Spinal cord (tissue), 9 donors: ENCODE measurements at regions not wholly inside any gene's neighbourhood (a gene's known extent, or its start where the extent isn't known, plus 50 kb on each side); places are given as distances from the start of the nearest gene placed in this dataset.

Source experiments
- DNase-seq, 6 donors: peaks; one replicate each; pipeline versions ENCODE4 v3.0.0 to v3.0.0-alpha.2; 2013 to 2015; ENCODE audit warnings: low spot score in 6 of 6, low read depth in 4 of 6
- H3K27ac ChIP-seq: one replicate; pipeline ENCODE4 v1.5.1; 2013; ENCODE audit warnings: low read depth, low read length, control low read depth
- H3K27me3 ChIP-seq: one replicate; pipeline ENCODE4 v1.6.1; 2013; ENCODE audit warnings: low read length; ENCODE audit not compliant: control insufficient read depth, insufficient read depth
- H3K36me3 ChIP-seq: one replicate; pipeline ENCODE4 v1.6.1; 2013; ENCODE audit warnings: low read length; ENCODE audit not compliant: control insufficient read depth, insufficient read depth
- H3K4me1 ChIP-seq: one replicate; pipeline ENCODE4 v1.6.1; 2013; ENCODE audit warnings: low read length; ENCODE audit not compliant: control insufficient read depth, insufficient read depth
- H3K4me3 ChIP-seq: one replicate; pipeline ENCODE4 v1.5.1; 2013; ENCODE audit warnings: low read depth, low read length, control low read depth
- H3K9me3 ChIP-seq: one replicate; pipeline ENCODE4 v1.6.1; 2013; ENCODE audit warnings: low read length; ENCODE audit not compliant: control insufficient read depth, insufficient read depth
- WGBS: methylation state at CpG from one replicate; pipeline ENCODE4 v1.1.5; 2013; ENCODE audit warnings: missing lambda C conversion rate; ENCODE audit not compliant: insufficient coverage; 5-methylcytosine and 5-hydroxymethylcytosine counted together
- donor health status: healthy.

GRCh38 chr2:129656081-129656598, 323.3 kb upstream of the RAB6C start:
- DNase-seq = peak in 1 of 6 donors; percentile 14
- Histone ChIP-seq H3K27me3 (no peaks in the 10 kb centered on the region), H3K9me3 (no peaks in the 10 kb centered on the region), H3K36me3 (no peaks in the 10 kb centered on the region), H3K27ac (no peak overlapping the region), H3K4me3 (no peak overlapping the region), H3K4me1 (no peaks in the 10 kb centered on the region)
- 40% methylated on average over 1 of the region's 6 CpGs for WGBS

- H3K9me3 ChIP-seq = no peaks in the 10 kb centered on the region
- H3K36me3 ChIP-seq = no peaks in the 10 kb centered on the region
- no peaks in the 10 kb centered on the region for H3K4me1 ChIP-seq
- no peak overlapping the region for H3K4me3 ChIP-seq
- 94% methylated on average over 5 of the region's 5 CpGs for WGBS
- H3K27me3 ChIP-seq = no peaks in the 10 kb centered on the region
- DNase-seq = no peak
- H3K27ac ChIP-seq = no peak overlapping the region
Measured at GRCh38 chr2:129658430-129658829, 321.0 kb upstream of the RAB6C start.

GRCh38 chr2:129661935-129662334, 317.5 kb upstream of the RAB6C start:
- H3K4me3 ChIP-seq = no peak overlapping the region
- no peak overlapping the region for H3K27ac ChIP-seq
- no CpG with 5 or more reads among the region's 1 CpG for WGBS
- H3K9me3 ChIP-seq = no peaks in the 10 kb centered on the region
- no peaks in the 10 kb centered on the region for H3K4me1 ChIP-seq
- H3K36me3 ChIP-seq = no peaks in the 10 kb centered on the region
- peak in 3 of 6 donors; percentile 5 to 76 (median 65) for DNase-seq
- no peaks in the 10 kb centered on the region for H3K27me3 ChIP-seq

DNA sequence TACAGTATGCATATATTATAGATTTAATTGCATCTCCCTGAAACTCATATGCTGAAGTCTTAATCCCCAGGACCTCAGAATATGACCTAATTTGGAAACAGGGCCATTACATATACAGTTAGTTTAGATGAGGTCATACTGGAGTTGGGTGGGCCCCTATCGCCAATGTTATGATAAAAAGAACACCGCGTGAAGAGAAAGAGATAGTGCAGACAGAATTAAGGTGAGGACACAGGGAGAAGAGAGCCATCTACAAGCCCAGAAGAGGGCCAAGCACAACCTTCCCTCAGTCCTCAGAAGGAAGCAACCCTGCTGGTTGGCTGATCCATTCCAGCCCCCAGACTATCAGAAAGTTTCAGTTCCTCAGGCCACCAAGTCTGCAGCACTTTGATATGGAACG, 311.9 kb upstream of the RAB6C start:
- Histone ChIP-seq H3K4me3 (no peak overlapping the region), H3K36me3 (no peaks in the 10 kb centered on the region), H3K27me3 (no peaks in the 10 kb centered on the region), H3K4me1 (no peaks in the 10 kb centered on the region), H3K27ac (no peak overlapping the region), H3K9me3 (no peaks in the 10 kb centered on the region)
- 100% methylated on average over 1 of the region's 4 CpGs for WGBS
- DNase-seq = no peak

DNA sequence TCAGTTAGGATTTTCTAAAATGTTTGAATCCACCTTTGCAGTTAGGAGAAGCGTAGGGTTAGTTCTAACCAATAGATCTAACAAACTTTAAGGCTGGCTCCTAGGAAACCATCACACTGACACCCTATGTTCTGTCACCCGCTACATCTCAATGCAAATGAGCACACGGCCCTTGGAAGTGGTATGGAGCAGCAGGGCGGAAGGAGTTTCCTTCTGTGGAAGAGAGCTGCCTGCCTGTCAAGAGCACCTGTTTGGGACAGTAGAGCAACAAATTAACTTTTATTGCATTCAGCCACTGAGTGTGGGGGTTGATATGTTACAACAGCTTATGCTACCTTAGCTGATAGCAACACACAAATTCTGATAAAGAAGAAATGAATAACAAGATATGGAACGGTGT, 306.9 kb upstream of the RAB6C start:
- peak in 1 of 6 donors; percentile 52 for DNase-seq
- no peaks in the 10 kb centered on the region for H3K36me3 ChIP-seq
- H3K27me3 ChIP-seq = no peaks in the 10 kb centered on the region
- no peaks in the 10 kb centered on the region for H3K4me1 ChIP-seq
- H3K9me3 ChIP-seq = no peaks in the 10 kb centered on the region
- no peak overlapping the region for H3K27ac ChIP-seq
- WGBS = no CpG with 5 or more reads among the region's 5 CpGs
- H3K4me3 ChIP-seq = no peak overlapping the region

DNA sequence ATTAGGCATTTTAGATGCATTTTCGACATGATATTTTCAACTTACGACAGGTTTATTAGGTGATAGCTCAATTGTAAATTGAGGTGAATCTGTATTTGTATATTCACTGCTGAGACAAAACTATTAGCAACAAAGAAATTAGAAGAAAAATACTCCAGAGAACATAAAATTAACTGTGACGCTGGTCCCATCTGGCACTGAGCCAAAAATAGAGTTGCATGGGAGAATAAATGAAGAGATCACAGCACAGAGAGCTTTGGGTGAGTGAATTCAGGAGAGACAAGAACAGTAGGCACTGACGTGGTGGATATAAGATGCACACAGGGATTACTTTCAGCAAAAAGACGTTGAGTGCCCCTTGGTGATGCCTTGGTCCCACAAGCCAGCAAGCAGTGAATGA, 306.2 kb upstream of the RAB6C start:
- no peaks in the 10 kb centered on the region for H3K36me3 ChIP-seq
- no peak overlapping the region for H3K4me3 ChIP-seq
- no peak overlapping the region for H3K27ac ChIP-seq
- DNase-seq = peak in 2 of 6 donors; percentile 19 to 64
- H3K4me1 ChIP-seq = no peaks in the 10 kb centered on the region
- H3K9me3 ChIP-seq = no peaks in the 10 kb centered on the region
- H3K27me3 ChIP-seq = no peaks in the 10 kb centered on the region
- WGBS = 15% methylated on average over 3 of the region's 5 CpGs

GRCh38 chr2:129673847-129674711, 305.4 kb upstream of the RAB6C start:
- Histone ChIP-seq H3K4me1 (no peaks in the 10 kb centered on the region), H3K4me3 (no peak overlapping the region), H3K9me3 (no peaks in the 10 kb centered on the region), H3K27ac (no peak overlapping the region), H3K27me3 (no peaks in the 10 kb centered on the region), H3K36me3 (no peaks in the 10 kb centered on the region)
- peak in 2 of 6 donors; percentile 17 to 21 for DNase-seq
- WGBS = 29% methylated on average over 7 of the region's 14 CpGs

DNA sequence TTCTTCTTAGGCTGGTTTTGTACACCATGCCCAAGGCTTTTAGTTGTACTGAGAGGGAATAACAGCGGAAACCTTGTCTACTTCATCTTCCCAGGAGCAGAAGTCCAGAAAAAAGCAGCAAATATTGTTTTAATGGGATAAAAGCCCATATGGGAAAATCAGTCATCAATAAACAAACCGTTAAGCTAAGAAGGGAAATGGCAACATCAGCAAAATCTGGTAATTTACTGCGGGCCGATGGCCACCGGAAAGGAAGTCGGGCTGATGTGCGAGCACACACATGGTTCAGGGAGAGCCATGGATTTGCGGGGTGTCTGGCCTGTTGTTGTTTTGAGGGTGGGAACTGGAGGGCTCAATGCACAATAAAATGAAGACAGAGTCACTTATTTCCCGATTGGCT, 300.7 kb upstream of the RAB6C start:
- Histone ChIP-seq H3K27me3 (no peaks in the 10 kb centered on the region), H3K4me1 (no peaks in the 10 kb centered on the region), H3K9me3 (no peaks in the 10 kb centered on the region), H3K36me3 (no peaks in the 10 kb centered on the region), H3K27ac (no peak overlapping the region), H3K4me3 (no peak overlapping the region)
- WGBS = 85% methylated on average over 6 of the region's 9 CpGs
- peak in 1 of 6 donors; percentile 37 for DNase-seq

- Histone ChIP-seq H3K27me3 (no peaks in the 10 kb centered on the region), H3K4me3 (no peak overlapping the region), H3K27ac (no peak overlapping the region), H3K36me3 (no peaks in the 10 kb centered on the region), H3K4me1 (no peaks in the 10 kb centered on the region), H3K9me3 (no peaks in the 10 kb centered on the region)
- no peak for DNase-seq
- no CpG with 5 or more reads among the region's 1 CpG for WGBS
Measured at GRCh38 chr2:129681788-129682187, 297.7 kb upstream of the RAB6C start.
